Endothelial cell (in vitro differentiated cells): ENCODE measurements at regions not wholly inside any gene's neighbourhood (a gene's known extent, or its start where the extent isn't known, plus 50 kb on each side); places are given as distances from the start of the nearest gene placed in this dataset.

Experiments
- DNase-seq: peaks from one replicate; pipeline ENCODE4 v3.0.0; 2021; ENCODE audit warnings: low spot score
- H3K27ac Mint-ChIP-seq: one replicate; pipeline ENCODE4 v1.8.0; 2021; ENCODE audit warnings: mixed read lengths, inconsistent platforms; ENCODE audit not compliant: unreplicated experiment
- H3K27me3 Mint-ChIP-seq: one replicate; pipeline ENCODE4 v1.8.0; 2021; ENCODE audit warnings: mild to moderate bottlenecking, moderate library complexity, mixed read lengths, inconsistent platforms; ENCODE audit not compliant: unreplicated experiment
- H3K36me3 Mint-ChIP-seq: one replicate; pipeline ENCODE4 v1.8.0; 2021; ENCODE audit warnings: mild to moderate bottlenecking, low read depth, mixed read lengths, inconsistent platforms; ENCODE audit not compliant: unreplicated experiment
- H3K4me1 Mint-ChIP-seq: one replicate; pipeline ENCODE4 v1.8.0; 2021; ENCODE audit warnings: mild to moderate bottlenecking, mixed read lengths, inconsistent platforms; ENCODE audit not compliant: unreplicated experiment
- H3K4me3 Mint-ChIP-seq: one replicate; pipeline ENCODE4 v1.8.0; 2021; ENCODE audit warnings: mild to moderate bottlenecking, mixed read lengths, inconsistent platforms; ENCODE audit not compliant: unreplicated experiment
- H3K9me3 Mint-ChIP-seq: one replicate; pipeline ENCODE4 v1.8.0; 2021; ENCODE audit warnings: mixed read lengths, inconsistent platforms; ENCODE audit not compliant: unreplicated experiment
- TF ChIP-seq, protein P1 (sequence below): fragments of 200-600 bp; sonication (generic); IDR thresholded peaks from one replicate; pipeline ENCODE4 v1.5.0; 2021; ENCODE audit warnings: antibody characterized with exemption; ENCODE audit not compliant: unreplicated experiment

DNA sequence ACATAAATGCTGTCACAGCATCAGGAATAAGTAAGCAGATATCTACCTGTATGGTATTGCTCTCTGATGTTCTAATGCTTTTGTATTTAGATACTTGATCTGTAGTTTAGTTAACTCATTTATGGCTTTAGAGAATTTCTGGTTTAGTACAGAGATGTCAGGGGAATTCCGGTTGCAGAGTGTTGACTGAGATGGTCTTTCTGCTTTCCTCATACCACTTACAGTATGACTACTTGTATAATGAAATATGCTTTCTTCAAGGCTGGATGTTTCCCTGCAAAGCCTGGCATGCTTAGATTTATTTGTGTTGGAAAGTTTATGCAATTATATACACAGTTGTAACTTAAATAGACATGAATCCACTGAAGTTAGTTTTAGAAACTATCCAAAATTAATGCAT is 278.4 kb downstream of the CDH26 start:
- no peaks in the 10 kb centered on the region for H3K9me3 Mint-ChIP-seq
- peaks cover 3% of the 10 kb centered on the region for H3K27me3 Mint-ChIP-seq
- H3K4me1 Mint-ChIP-seq: no peaks in the 10 kb centered on the region
- TF ChIP-seq, protein P1, sequence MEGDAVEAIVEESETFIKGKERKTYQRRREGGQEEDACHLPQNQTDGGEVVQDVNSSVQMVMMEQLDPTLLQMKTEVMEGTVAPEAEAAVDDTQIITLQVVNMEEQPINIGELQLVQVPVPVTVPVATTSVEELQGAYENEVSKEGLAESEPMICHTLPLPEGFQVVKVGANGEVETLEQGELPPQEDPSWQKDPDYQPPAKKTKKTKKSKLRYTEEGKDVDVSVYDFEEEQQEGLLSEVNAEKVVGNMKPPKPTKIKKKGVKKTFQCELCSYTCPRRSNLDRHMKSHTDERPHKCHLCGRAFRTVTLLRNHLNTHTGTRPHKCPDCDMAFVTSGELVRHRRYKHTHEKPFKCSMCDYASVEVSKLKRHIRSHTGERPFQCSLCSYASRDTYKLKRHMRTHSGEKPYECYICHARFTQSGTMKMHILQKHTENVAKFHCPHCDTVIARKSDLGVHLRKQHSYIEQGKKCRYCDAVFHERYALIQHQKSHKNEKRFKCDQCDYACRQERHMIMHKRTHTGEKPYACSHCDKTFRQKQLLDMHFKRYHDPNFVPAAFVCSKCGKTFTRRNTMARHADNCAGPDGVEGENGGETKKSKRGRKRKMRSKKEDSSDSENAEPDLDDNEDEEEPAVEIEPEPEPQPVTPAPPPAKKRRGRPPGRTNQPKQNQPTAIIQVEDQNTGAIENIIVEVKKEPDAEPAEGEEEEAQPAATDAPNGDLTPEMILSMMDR: no peak
- H3K27ac Mint-ChIP-seq: no peak overlapping the region
- no peak overlapping the region for H3K4me3 Mint-ChIP-seq
- no peak for DNase-seq
- no peaks in the 10 kb centered on the region for H3K36me3 Mint-ChIP-seq

DNA sequence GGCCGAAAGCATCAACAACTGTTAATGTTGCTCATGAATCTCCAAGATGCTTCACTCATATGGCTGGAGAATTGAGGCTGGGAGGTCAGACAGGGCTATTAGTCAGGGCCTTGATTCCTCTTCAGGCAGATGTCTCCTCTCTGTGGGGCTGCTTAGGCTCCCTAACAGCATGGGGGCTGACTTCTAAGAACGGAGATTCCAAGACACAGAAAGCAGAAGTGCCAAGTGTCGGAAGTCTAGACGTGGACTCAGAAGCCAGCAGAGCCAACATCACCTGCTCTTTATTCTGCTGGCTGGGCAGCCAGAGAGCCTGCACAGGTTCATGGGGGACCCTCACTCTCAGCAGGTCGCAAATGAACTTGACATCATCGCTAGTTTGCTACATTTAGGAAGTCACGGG is 279.8 kb downstream of the CDH26 start:
- Mint-ChIP-seq H3K27ac (no peak overlapping the region), H3K27me3 (peaks cover 3% of the 10 kb centered on the region), H3K36me3 (no peaks in the 10 kb centered on the region), H3K4me1 (no peaks in the 10 kb centered on the region), H3K4me3 (no peak overlapping the region), H3K9me3 (no peaks in the 10 kb centered on the region)
- DNase-seq: no peak
- TF ChIP-seq, protein P1: no peak

- H3K36me3 Mint-ChIP-seq: no peaks in the 10 kb centered on the region
- no peaks in the 10 kb centered on the region for H3K4me1 Mint-ChIP-seq
- no peak for DNase-seq
- no peak overlapping the region for H3K27ac Mint-ChIP-seq
- no peaks in the 10 kb centered on the region for H3K9me3 Mint-ChIP-seq
- TF ChIP-seq, protein P1: no peak
- peaks cover 3% of the 10 kb centered on the region for H3K27me3 Mint-ChIP-seq
- no peak overlapping the region for H3K4me3 Mint-ChIP-seq
These were observed 280.9 kb downstream of the CDH26 start for GRCh38 chr20:60238992-60239660.

DNA sequence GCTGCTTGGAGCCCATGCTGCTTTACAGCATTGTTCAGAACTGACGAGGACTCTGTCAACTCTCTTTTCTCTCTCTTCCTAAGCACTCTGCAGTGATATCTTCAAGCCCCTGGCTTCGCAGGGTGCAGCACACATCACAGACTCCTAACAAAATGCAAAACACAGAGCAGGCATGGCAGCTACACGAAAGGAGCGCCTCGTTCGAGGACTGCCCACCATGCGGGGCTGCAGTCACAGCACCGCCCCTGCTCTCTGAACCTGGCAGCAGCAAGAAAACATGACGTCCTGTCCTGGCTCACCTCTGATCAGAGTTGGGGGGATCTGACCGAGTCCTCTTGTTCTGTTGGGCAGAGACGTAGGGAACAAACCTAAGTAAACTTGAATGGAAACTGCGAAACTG is 281.7 kb downstream of the CDH26 start:
- TF ChIP-seq, protein P1: no peak

GRCh38 chr20:60240415-60240814 is 282.2 kb downstream of the CDH26 start:
- Mint-ChIP-seq H3K9me3 (no peaks in the 10 kb centered on the region), H3K27ac (no peak overlapping the region)

More for the DNA sequence above, 281.7 kb downstream of the CDH26 start:
- DNase-seq: no peak
- Mint-ChIP-seq H3K27ac (no peak overlapping the region), H3K9me3 (no peaks in the 10 kb centered on the region), H3K27me3 (peaks cover 3% of the 10 kb centered on the region), H3K4me3 (no peak overlapping the region), H3K36me3 (no peaks in the 10 kb centered on the region), H3K4me1 (no peaks in the 10 kb centered on the region)

More at GRCh38 chr20:60240415-60240814, 282.2 kb downstream of the CDH26 start:
- Mint-ChIP-seq H3K27me3 (peaks cover 3% of the 10 kb centered on the region), H3K36me3 (no peaks in the 10 kb centered on the region), H3K4me1 (no peaks in the 10 kb centered on the region), H3K4me3 (no peak overlapping the region)
- TF ChIP-seq, protein P1: no peak
- DNase-seq: no peak
